CD8-positive, alpha-beta memory T cell (primary cell): ENCODE measurements at regions not wholly inside any gene's neighbourhood (a gene's known extent, or its start where the extent isn't known, plus 50 kb on each side); places are given as distances from the start of the nearest gene placed in this dataset.
"Not testable (repeated sequence)": the region's sequence is repeated elsewhere in the genome, so short reads cannot be mapped to it uniquely, and the experiment has no call there.

Experiments used
- CTCF ChIA-PET: fragments of 350-600 bp; sonication (Branson Sonifier 250); formaldehyde crosslinking; loops from one replicate; lab custom pipeline; 2021; ENCODE audit warnings: antibody characterized with exemption; lab: Charles Lee
- POLR2A ChIA-PET: fragments of 350-600 bp; sonication (Branson Sonifier 250); formaldehyde crosslinking; loops from one replicate; lab custom pipeline; 2021; ENCODE audit warnings: antibody characterized with exemption; lab: Charles Lee
- DNase-seq, 5 donors: peaks; one replicate each; pipeline versions ENCODE4 v3.0.0 to v3.0.0-alpha.2; 2020 to 2022; ENCODE audit warnings: mixed read lengths in 1 of 5
- H3K27ac ChIP-seq: one replicate; pipeline ENCODE4 v1.7.0; 2013; ENCODE audit warnings: low read depth, mild to moderate bottlenecking, low read length, moderate library complexity
- H3K27me3 ChIP-seq: 2 replicates; pipeline ENCODE4 v1.7.0; 2013; ENCODE audit warnings: low read length, mild to moderate bottlenecking; ENCODE audit not compliant: insufficient read depth, poor library complexity, severe bottlenecking
- H3K36me3 ChIP-seq: 2 replicates; pipeline ENCODE4 v1.7.0; 2013; ENCODE audit warnings: mild to moderate bottlenecking, low read length, moderate library complexity; ENCODE audit not compliant: insufficient read depth
- H3K4me1 ChIP-seq: 2 replicates; pipeline ENCODE4 v1.7.0; 2013; ENCODE audit warnings: mild to moderate bottlenecking, low read length, moderate library complexity; ENCODE audit not compliant: insufficient read depth
- H3K4me3 ChIP-seq: 2 replicates; pipeline ENCODE4 v1.7.0; 2013; ENCODE audit warnings: mild to moderate bottlenecking, low read length
- H3K9me3 ChIP-seq: 2 replicates; pipeline ENCODE4 v1.7.0; 2013; ENCODE audit warnings: mild to moderate bottlenecking, low read length
- H3K27ac Mint-ChIP-seq, 8 donors: one replicate each; pipeline ENCODE4 v1.8.0; 2020 to 2021; ENCODE audit warnings: mixed read lengths in 8 of 8, mild to moderate bottlenecking in 6 of 8, inconsistent platforms in 3 of 8, moderate library complexity in 3 of 8
- H3K27me3 Mint-ChIP-seq, 2 donors: one replicate each; pipeline ENCODE4 v1.8.0; 2020 to 2021; ENCODE audit warnings: mixed read lengths in 2 of 2, mild to moderate bottlenecking in 1 of 2, moderate library complexity in 1 of 2
- H3K36me3 Mint-ChIP-seq, 3 donors: one replicate each; pipeline ENCODE4 v1.8.0; 2020 to 2021; ENCODE audit warnings: mixed read lengths in 3 of 3, inconsistent platforms in 1 of 3, mild to moderate bottlenecking in 1 of 3
- H3K4me1 Mint-ChIP-seq, 3 donors: one replicate each; pipeline ENCODE4 v1.8.0; 2020 to 2021; ENCODE audit warnings: mixed read lengths in 3 of 3, inconsistent platforms in 1 of 3, mild to moderate bottlenecking in 1 of 3
- H3K4me3 Mint-ChIP-seq, 7 donors: one replicate each; pipeline ENCODE4 v1.8.0; 2020 to 2021; ENCODE audit warnings: mixed read lengths in 7 of 7, mild to moderate bottlenecking in 6 of 7, moderate library complexity in 4 of 7, inconsistent platforms in 2 of 7
- H3K9me3 Mint-ChIP-seq, 5 donors: one replicate each; pipeline ENCODE4 v1.8.0; 2020 to 2022; ENCODE audit warnings: mixed read lengths in 5 of 5, mild to moderate bottlenecking in 3 of 5, moderate library complexity in 2 of 5, inconsistent platforms in 1 of 5

DNA sequence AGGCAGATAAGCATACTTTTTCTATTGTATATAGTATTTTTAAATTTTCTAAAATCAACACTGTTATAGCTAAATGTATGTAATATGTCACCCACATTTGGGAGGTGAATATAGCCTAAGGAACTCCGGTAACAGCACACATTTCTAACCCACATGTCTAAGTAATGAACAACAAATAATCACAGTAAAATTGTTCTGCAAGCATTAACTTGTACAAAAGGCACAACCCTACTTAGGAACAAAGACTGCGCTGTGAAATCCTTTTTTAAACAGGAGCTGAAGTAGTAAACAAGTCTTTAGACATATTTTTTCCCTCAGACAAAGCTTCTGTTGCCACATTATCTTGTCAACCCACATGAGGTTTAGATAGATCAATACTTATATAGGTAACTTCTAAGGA, 872.4 kb upstream of the SLC35B3 start:
- Histone ChIP-seq H3K36me3 (no peaks in the 10 kb centered on the region), H3K4me1 (no peaks in the 10 kb centered on the region), H3K27me3 (no peaks in the 10 kb centered on the region), H3K27ac (no peak overlapping the region), H3K9me3 (no peaks in the 10 kb centered on the region), H3K4me3 (no peak overlapping the region)
- Mint-ChIP-seq H3K27ac (no peak overlapping the region), H3K4me1 (no peaks in the 10 kb centered on the region), H3K9me3 (peaks cover 0 to 11% (median 2%) of the 10 kb centered on the region in 5 donors), H3K4me3 (no peak overlapping the region), H3K27me3 (no peaks in the 10 kb centered on the region), H3K36me3 (no peaks in the 10 kb centered on the region)
- CTCF ChIA-PET, result no interaction called here
- no peak for DNase-seq
- POLR2A ChIA-PET, result no interaction called here

- H3K27me3 Mint-ChIP-seq, result no peaks in the 10 kb centered on the region
- peaks cover 0 to 11% (median 2%) of the 10 kb centered on the region in 5 donors for H3K9me3 Mint-ChIP-seq
- Histone ChIP-seq H3K9me3 (no peaks in the 10 kb centered on the region), H3K4me3 (no peak overlapping the region), H3K36me3 (no peaks in the 10 kb centered on the region), H3K27ac (no peak overlapping the region), H3K4me1 (no peaks in the 10 kb centered on the region), H3K27me3 (no peaks in the 10 kb centered on the region)
- no peak overlapping the region for H3K27ac Mint-ChIP-seq
- ChIA-PET CTCF (no interaction called here), POLR2A (no interaction called here)
- no peaks in the 10 kb centered on the region for H3K4me1 Mint-ChIP-seq
- H3K4me3 Mint-ChIP-seq, result no peak overlapping the region
- DNase-seq, result no peak
- no peaks in the 10 kb centered on the region for H3K36me3 Mint-ChIP-seq
Measured at GRCh38 chr6:9307187-9307586, 871.8 kb upstream of the SLC35B3 start.

GRCh38 chr6:9295644-9296043, 860.3 kb upstream of the SLC35B3 start:
- Histone ChIP-seq H3K27me3 (no peaks in the 10 kb centered on the region), H3K4me3 (no peak overlapping the region), H3K9me3 (no peaks in the 10 kb centered on the region), H3K36me3 (no peaks in the 10 kb centered on the region), H3K4me1 (no peaks in the 10 kb centered on the region), H3K27ac (no peak overlapping the region)
- Mint-ChIP-seq H3K4me1 (no peaks in the 10 kb centered on the region), H3K36me3 (no peaks in the 10 kb centered on the region), H3K9me3 (peaks cover 0 to 34% (median 6%) of the 10 kb centered on the region in 5 donors), H3K27ac (no peak overlapping the region), H3K27me3 (peaks cover 0 to 2% of the 10 kb centered on the region in 2 donors), H3K4me3 (no peak overlapping the region)
- ChIA-PET CTCF (no interaction called here), POLR2A (no interaction called here)
- no peak for DNase-seq

DNA sequence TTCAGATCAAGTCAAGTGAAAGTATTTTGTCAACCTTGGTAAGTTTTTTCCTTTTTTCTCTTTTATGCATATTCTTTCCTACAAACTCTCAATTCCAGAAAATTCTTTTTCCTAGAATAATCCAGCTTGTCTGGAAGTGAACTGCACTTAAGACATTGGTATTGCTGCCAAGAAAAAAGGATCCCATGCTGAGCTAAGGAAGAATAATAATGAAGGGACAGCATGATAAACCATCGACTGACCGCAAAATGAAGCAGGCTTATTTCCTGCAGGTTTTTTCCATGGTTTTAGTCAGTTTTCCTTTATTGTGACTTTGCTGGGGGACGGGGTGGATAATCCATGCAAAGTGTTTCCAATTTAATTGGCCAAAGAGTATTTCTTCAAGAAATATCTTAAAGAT, 857.6 kb upstream of the SLC35B3 start:
- Mint-ChIP-seq H3K36me3 (no peaks in the 10 kb centered on the region), H3K27me3 (peaks cover 0 to 2% of the 10 kb centered on the region in 2 donors)
- H3K4me3 ChIP-seq, result no peak overlapping the region

DNA sequence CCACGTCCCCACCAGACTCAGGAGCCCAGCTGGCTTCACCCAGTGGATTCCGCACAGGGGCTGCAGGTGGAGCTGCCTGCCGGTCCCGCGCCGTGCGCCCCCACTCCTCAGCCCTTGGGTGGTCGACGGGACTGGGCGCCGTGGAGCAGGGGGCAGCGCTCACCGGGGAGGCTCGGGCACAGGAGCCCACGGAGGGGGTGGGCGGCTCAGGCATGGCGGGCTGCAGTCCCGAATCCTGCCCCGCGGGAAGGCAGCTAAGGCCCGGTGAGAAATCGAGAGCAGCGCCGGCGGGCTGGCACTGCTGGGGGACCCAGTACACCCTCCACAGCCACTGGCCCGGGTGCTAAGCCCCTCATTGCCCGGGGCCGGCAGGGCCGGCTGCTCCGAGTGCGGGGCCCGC, 855.0 kb upstream of the SLC35B3 start:
- POLR2A ChIA-PET, H3K4me1 Mint-ChIP-seq: not testable (repeated sequence)
- peaks cover 3 to 23% (median 5%) of the 10 kb centered on the region in 5 donors for H3K9me3 Mint-ChIP-seq

More for the DNA sequence above, 857.6 kb upstream of the SLC35B3 start:
- ChIA-PET POLR2A (no interaction called here), CTCF (no interaction called here)
- H3K27ac Mint-ChIP-seq, result no peak overlapping the region
- Histone ChIP-seq H3K27ac (no peak overlapping the region), H3K9me3 (no peaks in the 10 kb centered on the region), H3K36me3 (no peaks in the 10 kb centered on the region), H3K27me3 (no peaks in the 10 kb centered on the region), H3K4me1 (no peaks in the 10 kb centered on the region)
- H3K4me3 Mint-ChIP-seq, result no peak overlapping the region
- no peak for DNase-seq
- peaks cover 4 to 20% (median 8%) of the 10 kb centered on the region in 5 donors for H3K9me3 Mint-ChIP-seq
- H3K4me1 Mint-ChIP-seq, result no peaks in the 10 kb centered on the region

GRCh38 chr6:9272671-9273070, 837.3 kb upstream of the SLC35B3 start:
- H3K27ac Mint-ChIP-seq, result no peak overlapping the region
- Histone ChIP-seq H3K4me3 (no peak overlapping the region), H3K27me3 (no peaks in the 10 kb centered on the region), H3K27ac (no peak overlapping the region), H3K36me3 (no peaks in the 10 kb centered on the region), H3K4me1 (no peaks in the 10 kb centered on the region), H3K9me3 (no peaks in the 10 kb centered on the region)
- no peaks in the 10 kb centered on the region for H3K4me1 Mint-ChIP-seq
- H3K27me3 Mint-ChIP-seq, result no peaks in the 10 kb centered on the region
- no peaks in the 10 kb centered on the region for H3K36me3 Mint-ChIP-seq
- H3K9me3 Mint-ChIP-seq, result peaks cover 0 to 8% (median 3%) of the 10 kb centered on the region in 5 donors
- no peak for DNase-seq
- CTCF ChIA-PET, result no interaction called here
- H3K4me3 Mint-ChIP-seq, result no peak overlapping the region
- POLR2A ChIA-PET, result no interaction called here

More for the DNA sequence above, 855.0 kb upstream of the SLC35B3 start:
- H3K27me3 Mint-ChIP-seq, H3K4me3 ChIP-seq, H3K27me3 ChIP-seq, H3K36me3 ChIP-seq, H3K4me3 Mint-ChIP-seq, H3K4me1 ChIP-seq, DNase-seq, H3K9me3 ChIP-seq, H3K36me3 Mint-ChIP-seq, H3K27ac ChIP-seq, CTCF ChIA-PET, H3K27ac Mint-ChIP-seq: not testable (repeated sequence)

GRCh38 chr6:9266741-9267140, 831.4 kb upstream of the SLC35B3 start:
- ChIA-PET POLR2A (no interaction called here), CTCF (no interaction called here)

GRCh38 chr6:9257215-9257614, 821.9 kb upstream of the SLC35B3 start:
- H3K27ac Mint-ChIP-seq, result no peak overlapping the region
- CTCF ChIA-PET, result no interaction called here
- no peak for DNase-seq
- Histone ChIP-seq H3K4me3 (no peak overlapping the region), H3K9me3 (no peaks in the 10 kb centered on the region), H3K27me3 (no peaks in the 10 kb centered on the region), H3K36me3 (no peaks in the 10 kb centered on the region), H3K27ac (no peak overlapping the region), H3K4me1 (no peaks in the 10 kb centered on the region)
- POLR2A ChIA-PET, result no interaction called here
- H3K9me3 Mint-ChIP-seq, result peaks cover 3 to 19% (median 6%) of the 10 kb centered on the region in 5 donors
- H3K4me1 Mint-ChIP-seq, result no peaks in the 10 kb centered on the region
- H3K4me3 Mint-ChIP-seq, result no peak overlapping the region
- no peaks in the 10 kb centered on the region for H3K36me3 Mint-ChIP-seq
- H3K27me3 Mint-ChIP-seq, result no peaks in the 10 kb centered on the region

More at GRCh38 chr6:9266741-9267140, 831.4 kb upstream of the SLC35B3 start:
- no peaks in the 10 kb centered on the region for H3K27me3 ChIP-seq
- no peak overlapping the region for H3K4me3 ChIP-seq
- peaks cover 3 to 13% (median 5%) of the 10 kb centered on the region in 5 donors for H3K9me3 Mint-ChIP-seq
- no peaks in the 10 kb centered on the region for H3K4me1 ChIP-seq
- no peak for DNase-seq
- H3K27ac Mint-ChIP-seq, result no peak overlapping the region
- no peaks in the 10 kb centered on the region for H3K36me3 Mint-ChIP-seq
- no peaks in the 10 kb centered on the region for H3K4me1 Mint-ChIP-seq
- no peaks in the 10 kb centered on the region for H3K27me3 Mint-ChIP-seq
- no peaks in the 10 kb centered on the region for H3K9me3 ChIP-seq
- no peak overlapping the region for H3K27ac ChIP-seq
- H3K4me3 Mint-ChIP-seq, result no peak overlapping the region
- no peaks in the 10 kb centered on the region for H3K36me3 ChIP-seq

- Mint-ChIP-seq H3K27me3 (no peaks in the 10 kb centered on the region), H3K27ac (no peak overlapping the region), H3K36me3 (no peaks in the 10 kb centered on the region), H3K4me1 (no peaks in the 10 kb centered on the region), H3K9me3 (peaks cover 0 to 10% (median 2%) of the 10 kb centered on the region in 5 donors), H3K4me3 (no peak overlapping the region)
- Histone ChIP-seq H3K4me1 (no peaks in the 10 kb centered on the region), H3K36me3 (no peaks in the 10 kb centered on the region), H3K27me3 (no peaks in the 10 kb centered on the region), H3K27ac (no peak overlapping the region), H3K4me3 (no peak overlapping the region), H3K9me3 (no peaks in the 10 kb centered on the region)
- ChIA-PET CTCF (no interaction called here), POLR2A (no interaction called here)
- no peak for DNase-seq
Measured at GRCh38 chr6:9254251-9254650, 818.9 kb upstream of the SLC35B3 start.
